ENCODE measurements at regions not wholly inside any gene's neighbourhood (a gene's known extent, or its start where the extent isn't known, plus 50 kb on each side); places are given as distances from the start of the nearest gene placed in this dataset.

GRCh38 chr14:34257505-34257904, 204.5 kb downstream of the SPTSSA start:
- H3K27me3 Mint-ChIP-seq (ENCODE audit: insufficient read depth, low read depth) = no peaks in the 10 kb centered on the region
- no peaks in the 10 kb centered on the region for H3F3A ChIP-seq (ENCODE audit: low read depth)
- H2AFZ ChIP-seq (replicated peaks) = no peak overlapping the region
- no peak overlapping the region for H3K27ac ChIP-seq
- no peaks in the 10 kb centered on the region for H3K36me3 ChIP-seq
- H4K20me1 ChIP-seq (ENCODE audit: low read depth) = no peaks in the 10 kb centered on the region
- H3K27ac Mint-ChIP-seq = no peak overlapping the region
- TF ChIP-seq EZH2phosphoT487 (IDR thresholded peaks at IDR 0.05) = no peak
- H3K27me3 ChIP-seq = no peaks in the 10 kb centered on the region
- H3K9ac ChIP-seq = no peak overlapping the region
- no peaks in the 10 kb centered on the region for H3K9me3 Mint-ChIP-seq
- no peaks in the 10 kb centered on the region for H3K9me3 ChIP-seq (ENCODE audit: low read depth)
- H3K4me3 ChIP-seq = no peak overlapping the region
- no peak overlapping the region for H3K4me2 ChIP-seq
- H3K4me1 Mint-ChIP-seq = peaks cover 11% of the 10 kb centered on the region
- DNase-seq (ENCODE audit: low spot score) = no peak
- no peak overlapping the region for H3K4me3 Mint-ChIP-seq
- no peaks in the 10 kb centered on the region for H3K36me3 Mint-ChIP-seq
- H3K4me1 ChIP-seq = peaks cover 7% of the 10 kb centered on the region
- H3K79me2 ChIP-seq (ENCODE audit: low read depth) = no peaks in the 10 kb centered on the region

- DNase-seq (ENCODE audit: low spot score) = no peak
- Mint-ChIP-seq H3K9me3 (no peaks in the 10 kb centered on the region), H3K4me3 (no peak overlapping the region), H3K27ac (no peak overlapping the region), H3K4me1 (peaks cover 14% of the 10 kb centered on the region), H3K27me3 (ENCODE audit: insufficient read depth, low read depth) (no peaks in the 10 kb centered on the region), H3K36me3 (no peaks in the 10 kb centered on the region)
- Histone ChIP-seq H3K27ac (no peak overlapping the region), H3K36me3 (no peaks in the 10 kb centered on the region), H3K9me3 (ENCODE audit: low read depth) (no peaks in the 10 kb centered on the region), H3K4me1 (peaks cover 7% of the 10 kb centered on the region), H3K27me3 (no peaks in the 10 kb centered on the region), H2AFZ (replicated peaks) (no peak overlapping the region), H3F3A (ENCODE audit: low read depth) (no peaks in the 10 kb centered on the region), H4K20me1 (ENCODE audit: low read depth) (no peaks in the 10 kb centered on the region), H3K79me2 (ENCODE audit: low read depth) (no peaks in the 10 kb centered on the region), H3K4me2 (no peak overlapping the region), H3K9ac (no peak overlapping the region), H3K4me3 (no peak overlapping the region)
- no peak for TF ChIP-seq EZH2 (IDR thresholded peaks at IDR 0.05)
- no peak for TF ChIP-seq CTCF (IDR thresholded peaks at IDR 0.05)
- TF ChIP-seq EZH2phosphoT487 (IDR thresholded peaks at IDR 0.05) = no peak
Observed at GRCh38 chr14:34256223-34256622, 205.8 kb downstream of the SPTSSA start.

- H3K27ac ChIP-seq = no peak overlapping the region
- TF ChIP-seq EZH2phosphoT487 (IDR thresholded peaks at IDR 0.05) = no peak
- TF ChIP-seq CTCF (IDR thresholded peaks at IDR 0.05) = no peak
- no peak for TF ChIP-seq EZH2 (IDR thresholded peaks at IDR 0.05)
- H2AFZ ChIP-seq (replicated peaks) = peak overlapping the region; percentile 55
- Mint-ChIP-seq H3K36me3 (no peaks in the 10 kb centered on the region), H3K4me3 (no peak overlapping the region), H3K27me3 (ENCODE audit: insufficient read depth, low read depth) (no peaks in the 10 kb centered on the region), H3K9me3 (no peaks in the 10 kb centered on the region), H3K4me1 (peaks cover 16% of the 10 kb centered on the region), H3K27ac (peak overlapping the region; percentile 58)
- no peaks in the 10 kb centered on the region for H3K79me2 ChIP-seq (ENCODE audit: low read depth)
- no peaks in the 10 kb centered on the region for H3F3A ChIP-seq (ENCODE audit: low read depth)
- no peaks in the 10 kb centered on the region for H3K36me3 ChIP-seq
- H3K4me3 ChIP-seq = no peak overlapping the region
- H3K27me3 ChIP-seq = no peaks in the 10 kb centered on the region
- H3K9me3 ChIP-seq (ENCODE audit: low read depth) = no peaks in the 10 kb centered on the region
- peak overlapping the region; percentile 24 for H3K4me2 ChIP-seq
- H3K4me1 ChIP-seq = peaks cover 7% of the 10 kb centered on the region
- no peaks in the 10 kb centered on the region for H4K20me1 ChIP-seq (ENCODE audit: low read depth)
- no peak for DNase-seq (ENCODE audit: low spot score)
- no peak overlapping the region for H3K9ac ChIP-seq
Observed at GRCh38 chr14:34254571-34254970, 207.5 kb downstream of the SPTSSA start.

- Mint-ChIP-seq H3K4me1 (peaks cover 16% of the 10 kb centered on the region), H3K4me3 (no peak overlapping the region), H3K9me3 (no peaks in the 10 kb centered on the region), H3K27ac (no peak overlapping the region), H3K36me3 (no peaks in the 10 kb centered on the region), H3K27me3 (ENCODE audit: insufficient read depth, low read depth) (no peaks in the 10 kb centered on the region)
- H3K27me3 ChIP-seq = no peaks in the 10 kb centered on the region
- no peaks in the 10 kb centered on the region for H3F3A ChIP-seq (ENCODE audit: low read depth)
- H2AFZ ChIP-seq (replicated peaks) = peak overlapping the region; percentile 55
- peaks cover 7% of the 10 kb centered on the region for H3K4me1 ChIP-seq
- no peaks in the 10 kb centered on the region for H3K9me3 ChIP-seq (ENCODE audit: low read depth)
- H3K9ac ChIP-seq = no peak overlapping the region
- no peaks in the 10 kb centered on the region for H4K20me1 ChIP-seq (ENCODE audit: low read depth)
- no peaks in the 10 kb centered on the region for H3K79me2 ChIP-seq (ENCODE audit: low read depth)
- TF ChIP-seq EZH2phosphoT487 (IDR thresholded peaks at IDR 0.05) (no peak), EZH2 (IDR thresholded peaks at IDR 0.05) (no peak), CTCF (IDR thresholded peaks at IDR 0.05) (no peak)
- H3K36me3 ChIP-seq = no peaks in the 10 kb centered on the region
- H3K27ac ChIP-seq = no peak overlapping the region
- H3K4me3 ChIP-seq = no peak overlapping the region
- DNase-seq (ENCODE audit: low spot score) = no peak
- no peak overlapping the region for H3K4me2 ChIP-seq
Observed at GRCh38 chr14:34254031-34254430, 208.0 kb downstream of the SPTSSA start.
